GM21526 (cell line): ENCODE measurements at regions not wholly inside any gene's neighbourhood (a gene's known extent, or its start where the extent isn't known, plus 50 kb on each side); places are given as distances from the start of the nearest gene placed in this dataset.
"Not testable (repeated sequence)": the region's sequence is repeated elsewhere in the genome, so short reads cannot be mapped to it uniquely, and the experiment has no call there.

Experiments
- ATAC-seq: cut with Tn5 transposase; IDR thresholded peaks from one replicate; pipeline ENCODE4 v1.9.1; 2021; ENCODE audit warnings: moderate library complexity; ENCODE audit not compliant: unreplicated experiment, low FRiP score

DNA sequence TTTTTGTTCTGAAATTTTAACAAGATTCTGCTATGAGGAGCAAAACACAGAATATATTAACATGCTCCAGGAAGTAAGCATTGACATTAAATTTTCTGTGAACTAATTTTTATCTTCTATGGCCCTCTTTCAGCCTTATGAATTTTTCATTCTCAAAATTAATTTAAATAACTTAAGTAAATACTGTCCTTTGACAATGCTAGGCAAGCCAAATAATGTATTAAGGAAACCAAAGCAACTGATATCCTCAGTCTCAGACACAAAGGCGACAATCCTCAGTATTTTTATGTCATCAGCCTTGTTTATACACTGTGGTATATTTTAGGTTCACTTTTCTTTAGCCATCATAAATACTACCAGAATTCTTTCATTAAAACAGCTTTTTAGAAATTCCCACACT is 159.8 kb downstream of the CGGBP1 start:
- no peak for ATAC-seq

GRCh38 chr3:87895983-87896382 is 162.8 kb downstream of the CGGBP1 start:
- ATAC-seq = no peak

- ATAC-seq = no peak
Measured at GRCh38 chr3:87873136-87873535, 185.7 kb downstream of the CGGBP1 start.

- no peak for ATAC-seq
Measured at GRCh38 chr3:87867001-87867400, 191.8 kb downstream of the CGGBP1 start.

- ATAC-seq = no peak
Measured at GRCh38 chr3:87856126-87856525, 202.7 kb downstream of the CGGBP1 start.

DNA sequence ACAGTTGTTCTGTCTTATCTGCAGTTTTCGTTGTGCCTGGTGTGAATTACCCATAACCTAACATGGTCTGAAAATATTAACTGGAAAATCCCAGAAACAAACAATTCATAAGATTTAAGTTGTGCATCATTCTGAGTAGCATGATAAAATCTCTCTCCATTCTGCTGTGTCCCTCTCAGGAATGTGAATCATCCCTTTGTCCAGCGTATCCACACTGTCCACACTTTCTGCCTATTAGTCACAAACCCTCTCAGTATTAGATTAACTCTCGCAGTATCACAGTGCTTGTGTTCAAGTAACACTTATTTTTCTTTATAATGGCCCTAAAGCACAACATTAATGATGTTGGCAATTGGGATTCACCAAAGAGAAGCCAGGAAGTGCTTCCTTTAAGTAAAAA is 203.2 kb downstream of the CGGBP1 start:
- no peak for ATAC-seq

- no peak for ATAC-seq
Measured at GRCh38 chr3:87855211-87855610, 203.6 kb downstream of the CGGBP1 start.

DNA sequence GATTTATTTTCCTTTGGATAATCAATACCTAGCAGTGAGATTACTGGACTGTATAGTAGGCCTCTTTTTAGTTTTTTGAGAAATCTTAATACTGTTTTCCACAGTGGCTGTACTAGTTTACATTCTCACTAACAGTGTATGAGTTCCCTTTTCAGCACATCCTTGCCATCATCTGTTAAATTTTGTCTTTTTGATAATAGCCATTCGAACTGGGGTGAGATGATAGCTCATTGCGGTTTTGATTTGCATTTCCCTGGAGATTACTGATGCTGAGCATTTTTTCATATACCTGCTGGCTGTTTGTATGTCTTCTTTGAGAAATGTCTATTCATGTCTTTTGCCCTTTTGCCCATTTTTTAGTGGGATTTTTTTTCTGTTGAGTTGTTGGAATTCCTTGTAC is 210.8 kb downstream of the CGGBP1 start:
- ATAC-seq = no peak

- no peak for ATAC-seq
Measured at GRCh38 chr3:87837076-87837475, 221.7 kb downstream of the CGGBP1 start.

DNA sequence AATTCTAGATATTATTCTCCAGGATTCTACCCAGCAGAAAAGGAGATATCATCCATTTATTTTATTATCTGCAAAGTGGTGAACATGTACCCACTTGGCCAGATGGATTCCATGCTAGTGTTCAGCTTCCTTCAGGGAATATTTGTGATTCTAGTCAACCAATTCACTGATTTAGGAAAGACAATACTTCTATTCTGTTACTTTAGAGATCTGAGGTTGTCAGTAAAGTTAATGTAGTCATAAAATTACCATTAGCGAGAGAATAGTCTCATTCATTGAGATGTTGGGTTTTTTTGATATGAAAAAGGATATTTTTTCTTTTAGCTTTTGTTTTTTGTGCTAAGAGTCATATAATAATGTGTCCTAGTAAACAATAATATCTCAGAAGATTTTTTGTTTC is 222.8 kb downstream of the CGGBP1 start:
- ATAC-seq = no peak

GRCh38 chr3:87835236-87835635 is 223.6 kb downstream of the CGGBP1 start:
- ATAC-seq = no peak

DNA sequence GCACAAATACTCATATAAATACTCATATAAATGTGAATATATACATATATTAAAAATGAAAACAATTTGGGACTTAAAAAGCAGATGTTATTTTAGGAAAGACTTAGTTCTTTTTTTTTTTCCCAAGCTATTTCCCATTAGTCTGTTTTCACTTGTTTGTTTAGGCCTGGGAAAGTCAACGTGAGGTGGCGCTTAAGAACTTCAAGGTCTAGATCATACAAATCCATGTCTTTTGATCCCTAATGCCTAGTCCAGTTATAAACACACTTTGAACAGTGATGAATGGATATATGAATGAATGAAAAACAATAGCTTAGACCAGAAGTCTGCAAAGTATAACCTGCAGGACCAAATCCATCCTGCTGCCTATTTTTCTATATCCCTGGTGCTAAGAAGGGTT is 224.5 kb downstream of the CGGBP1 start:
- ATAC-seq = no peak

DNA sequence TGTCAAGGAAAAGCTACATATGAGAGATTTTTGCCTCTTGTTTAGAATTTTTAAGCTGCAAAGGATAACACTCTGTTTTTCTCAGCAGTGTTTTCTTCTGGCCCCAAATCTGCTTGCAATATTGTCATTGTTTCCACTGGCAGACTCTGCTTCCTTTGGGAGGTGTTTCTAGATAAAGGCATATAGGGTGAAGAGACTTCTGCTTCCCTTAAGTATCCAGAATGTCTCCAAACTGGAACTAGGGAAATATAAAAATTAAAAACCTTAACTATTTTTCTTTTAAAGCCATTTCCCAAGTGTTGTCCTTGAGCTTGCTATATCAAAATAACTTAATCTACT is 225.8 kb downstream of the CGGBP1 start:
- no peak for ATAC-seq

DNA sequence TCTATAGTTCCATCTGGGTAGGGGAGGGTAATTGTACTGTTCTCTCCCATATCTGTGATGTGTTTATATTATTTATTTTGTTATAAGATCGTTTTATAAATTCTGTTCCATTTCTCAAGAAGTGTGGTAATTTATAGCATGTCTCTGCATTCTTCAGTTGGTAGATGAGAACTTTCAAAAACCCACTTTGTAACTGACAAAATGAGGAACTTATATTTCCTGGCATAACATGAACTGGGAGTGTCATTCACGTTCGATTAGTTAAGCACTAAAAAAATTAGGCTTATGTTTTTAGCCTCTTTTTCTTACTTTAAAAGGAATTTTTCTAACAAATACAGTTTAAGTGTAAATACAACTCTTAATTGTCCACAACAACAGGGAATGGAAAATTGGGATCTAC is 230.8 kb downstream of the CGGBP1 start:
- no peak for ATAC-seq

GRCh38 chr3:87822563-87822962 is 236.2 kb downstream of the CGGBP1 start:
- no peak for ATAC-seq

GRCh38 chr3:87813503-87813902 is 245.3 kb downstream of the CGGBP1 start:
- ATAC-seq = not testable (repeated sequence)

GRCh38 chr3:87811953-87812352 is 246.9 kb downstream of the CGGBP1 start:
- ATAC-seq = no peak

DNA sequence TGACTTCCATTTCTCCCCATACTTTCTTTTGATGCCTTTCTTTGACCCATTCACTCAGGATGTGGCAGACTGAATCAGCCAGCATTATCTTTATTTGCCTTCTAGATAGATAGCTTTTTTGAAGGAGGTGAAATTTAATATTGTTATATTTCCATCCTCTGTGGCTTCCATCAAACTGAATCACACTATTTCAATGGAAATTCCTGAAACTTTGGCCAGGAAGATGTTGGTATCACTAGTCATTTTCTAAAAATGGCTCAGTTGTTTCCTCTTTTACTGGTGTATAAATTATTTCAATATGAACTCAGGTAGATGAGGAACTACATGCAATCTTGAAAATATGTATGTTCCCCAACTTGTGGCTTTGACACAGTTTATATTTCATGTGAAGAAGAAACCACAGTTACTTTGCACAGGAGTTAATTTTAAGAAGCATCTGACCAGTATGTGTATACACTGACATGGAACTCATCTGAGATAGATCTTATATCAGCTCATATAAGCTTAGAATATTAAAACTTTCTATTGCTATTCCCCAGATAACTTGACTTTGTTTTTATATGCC is 248.3 kb downstream of the CGGBP1 start:
- ATAC-seq = no peak

DNA sequence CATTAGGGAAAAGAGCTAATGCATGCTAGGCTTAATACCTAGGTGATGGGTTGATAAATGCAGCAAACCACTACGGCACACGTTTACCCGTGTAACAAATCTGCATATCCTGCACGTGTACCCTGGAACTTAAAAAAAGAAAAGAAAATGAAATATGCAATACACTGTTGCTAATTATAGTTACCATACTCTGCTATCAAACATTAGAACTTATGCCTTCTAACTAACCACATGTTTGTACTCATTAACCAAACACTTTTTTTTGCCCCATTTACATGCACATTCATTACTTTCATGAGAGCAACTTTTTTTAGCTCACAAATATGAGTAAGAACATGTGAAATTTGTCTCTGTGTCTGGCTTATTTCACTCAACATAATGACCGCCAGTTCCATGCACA is 253.1 kb downstream of the CGGBP1 start:
- no peak for ATAC-seq

- ATAC-seq = no peak
Measured at GRCh38 chr3:87801409-87801808, 257.4 kb downstream of the CGGBP1 start.

DNA sequence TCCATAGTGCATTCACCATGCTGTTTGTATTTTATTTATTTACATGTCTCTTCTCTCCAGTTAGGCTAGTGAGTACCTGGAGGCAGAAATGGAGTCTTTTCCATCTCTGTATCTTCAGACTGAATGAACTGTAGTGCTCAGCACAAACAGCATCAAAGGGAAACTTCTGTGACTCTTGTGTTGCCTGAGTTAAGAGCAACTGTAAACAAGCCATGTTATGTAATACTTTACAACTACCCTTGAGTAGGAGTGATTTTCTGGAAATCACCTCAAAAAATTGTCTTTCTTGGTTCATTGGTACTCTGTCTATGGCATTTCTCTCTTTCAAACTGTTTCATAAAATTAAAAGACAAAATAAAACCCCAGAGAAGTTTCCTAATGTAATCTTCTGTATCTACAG is 258.3 kb downstream of the CGGBP1 start:
- no peak for ATAC-seq

- ATAC-seq = no peak
Measured at GRCh38 chr3:87798567-87798947, 260.2 kb downstream of the CGGBP1 start.

DNA sequence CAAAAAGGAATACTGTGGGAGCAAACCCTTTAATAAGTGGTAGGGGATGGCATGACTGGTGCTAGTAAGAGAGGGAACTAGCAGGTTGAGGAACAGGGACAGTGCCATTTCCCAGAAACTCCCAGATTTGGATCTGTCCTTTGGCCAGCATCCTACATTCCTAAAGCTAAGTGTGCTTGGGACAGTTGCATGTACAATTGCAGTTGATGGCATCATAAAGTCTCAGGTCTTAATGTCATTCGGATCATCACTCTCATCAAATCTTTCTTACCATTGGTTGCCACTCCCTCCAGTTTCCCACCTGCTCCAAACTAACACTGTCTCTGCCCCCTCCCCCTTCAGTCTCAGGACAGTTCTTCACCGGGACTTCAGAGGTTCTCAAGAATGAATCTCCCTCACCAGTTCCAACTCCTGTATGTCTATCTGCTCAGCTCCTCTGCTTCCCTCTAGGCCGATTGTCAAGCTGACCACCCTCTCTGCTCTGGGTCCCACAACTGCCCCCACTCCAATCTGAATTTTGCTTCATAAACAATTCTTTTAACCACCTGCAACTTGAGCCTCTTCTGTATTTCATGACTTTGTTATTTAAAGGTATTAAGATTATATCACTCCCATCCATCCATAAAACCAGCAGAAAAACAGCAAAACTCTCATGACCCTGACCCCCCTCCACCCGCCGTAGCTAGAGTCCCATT is 260.8 kb downstream of the CGGBP1 start:
- no peak for ATAC-seq
